WTC11 (cell line): ENCODE measurements at regions not wholly inside any gene's neighbourhood (a gene's known extent, or its start where the extent isn't known, plus 50 kb on each side); places are given as distances from the start of the nearest gene placed in this dataset.

Source experiments
- ATF3 ChIP-seq: sonication (generic); formaldehyde crosslinking; conservative IDR thresholded peaks from 2 replicates; pipeline ENCODE4 v1.8.1; 2022; ENCODE audit warnings: mild to moderate bottlenecking, missing genetic modification reagents
- CTCF ChIP-seq: fragments of 200-600 bp; IDR thresholded peaks from 2 replicates; pipeline ENCODE4 v1.8.0; 2022; ENCODE audit warnings: antibody characterized with exemption
- ESRRA ChIP-seq: sonication (generic); formaldehyde crosslinking; IDR thresholded peaks from 2 replicates; pipeline ENCODE4 v1.8.1; 2022; ENCODE audit warnings: mild to moderate bottlenecking, missing genetic modification reagents, borderline replicate concordance
- ETV6 ChIP-seq: sonication (generic); formaldehyde crosslinking; IDR thresholded peaks from 2 replicates; pipeline ENCODE4 v1.8.1; 2022; ENCODE audit warnings: mild to moderate bottlenecking, missing genetic modification reagents
- GRHL2 ChIP-seq: fragments of 250-450 bp; sonication (Bioruptor Pico); IDR thresholded peaks from 2 replicates; pipeline ENCODE4 v1.8.0; 2022; ENCODE audit warnings: mild to moderate bottlenecking, moderate library complexity; ENCODE audit not compliant: insufficient replicate concordance, severe bottlenecking
- HMGXB4 ChIP-seq: sonication (generic); formaldehyde crosslinking; IDR thresholded peaks from 2 replicates; pipeline ENCODE4 v1.8.1; 2023; ENCODE audit warnings: mild to moderate bottlenecking, moderate library complexity, missing genetic modification reagents
- MAX ChIP-seq: sonication (generic); formaldehyde crosslinking; IDR thresholded peaks from 2 replicates; pipeline ENCODE4 v1.8.0; 2022; ENCODE audit warnings: mild to moderate bottlenecking, missing genetic modification reagents
- MYBL2 ChIP-seq: sonication (generic); formaldehyde crosslinking; IDR thresholded peaks from 2 replicates; pipeline ENCODE4 v1.8.1; 2023; ENCODE audit warnings: mild to moderate bottlenecking, moderate library complexity, missing genetic modification reagents
- NR1H2 ChIP-seq: sonication (generic); formaldehyde crosslinking; IDR thresholded peaks from 2 replicates; pipeline ENCODE4 v1.9.0; 2021; ENCODE audit warnings: mild to moderate bottlenecking, moderate library complexity, missing genetic modification reagents
- NR2C2 ChIP-seq: sonication (generic); formaldehyde crosslinking; IDR thresholded peaks from 2 replicates; pipeline ENCODE4 v1.8.0; 2022; ENCODE audit warnings: mild to moderate bottlenecking, missing genetic modification reagents
- ZNF263 ChIP-seq: sonication (generic); formaldehyde crosslinking; IDR thresholded peaks from 2 replicates; pipeline ENCODE4 v1.8.1; 2022; ENCODE audit warnings: low read depth, mild to moderate bottlenecking, moderate library complexity, missing genetic modification reagents
- ZNF281 ChIP-seq: sonication (generic); formaldehyde crosslinking; IDR thresholded peaks from 2 replicates; pipeline ENCODE4 v1.8.0; 2023; ENCODE audit warnings: mild to moderate bottlenecking, missing genetic modification reagents
- ZSCAN18 ChIP-seq: fragments of 250-450 bp; sonication (Bioruptor Pico); IDR thresholded peaks from 2 replicates; pipeline ENCODE4 v2.1.2; 2022; ENCODE audit warnings: mild to moderate bottlenecking, moderate library complexity

GRCh38 chr5:20617841-20618240 is 629.8 kb upstream of the CDH18 start:
- TF ChIP-seq ZSCAN18 (CRISPR knock-in tag) (no peak), ZNF281 (CRISPR knock-in tag) (no peak), MAX (CRISPR knock-in tag) (no peak), CTCF (no peak), GRHL2 (no peak), HMGXB4 (CRISPR knock-in tag) (no peak), MYBL2 (no peak), NR2C2 (CRISPR knock-in tag) (no peak), ZNF263 (no peak), ESRRA (no peak), NR1H2 (no peak), ATF3 (no peak), ETV6 (CRISPR knock-in tag) (no peak)
